ENCODE measurements at regions not wholly inside any gene's neighbourhood (a gene's known extent, or its start where the extent isn't known, plus 50 kb on each side); places are given as distances from the start of the nearest gene placed in this dataset.
"Not testable (repeated sequence)": the region's sequence is repeated elsewhere in the genome, so short reads cannot be mapped to it uniquely, and the experiment has no call there.

DNA sequence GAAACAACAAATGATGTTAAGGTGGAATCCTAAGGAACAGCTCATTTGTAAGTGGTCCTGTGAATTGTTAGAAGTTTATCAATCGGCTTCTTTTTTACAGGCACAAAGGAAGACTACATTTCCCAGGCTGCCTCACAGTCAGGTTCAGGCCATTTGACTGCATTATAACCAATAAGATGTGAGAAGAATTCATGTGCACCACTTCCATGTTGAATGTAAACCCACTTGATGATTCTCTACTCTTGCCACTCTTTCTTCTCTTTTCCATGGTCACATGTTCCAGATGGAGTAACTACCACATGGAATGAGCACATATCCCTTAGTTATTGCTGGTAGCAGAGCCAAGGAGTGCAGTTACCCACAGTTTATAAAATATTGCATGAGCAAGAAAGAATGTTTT lies 67.1 kb upstream of the GZMB start:
- H3K27me3 ChIP-seq (ENCODE audit: control insufficient read depth, insufficient read depth, low read length), result no peaks in the 10 kb centered on the region
- CTCF ChIA-PET, result interaction anchor here (1.2 kb wide), 1 partner anchor 9 kb away, joined by 3 read pairs; no protein-coding TSS in a partner anchor

DNA sequence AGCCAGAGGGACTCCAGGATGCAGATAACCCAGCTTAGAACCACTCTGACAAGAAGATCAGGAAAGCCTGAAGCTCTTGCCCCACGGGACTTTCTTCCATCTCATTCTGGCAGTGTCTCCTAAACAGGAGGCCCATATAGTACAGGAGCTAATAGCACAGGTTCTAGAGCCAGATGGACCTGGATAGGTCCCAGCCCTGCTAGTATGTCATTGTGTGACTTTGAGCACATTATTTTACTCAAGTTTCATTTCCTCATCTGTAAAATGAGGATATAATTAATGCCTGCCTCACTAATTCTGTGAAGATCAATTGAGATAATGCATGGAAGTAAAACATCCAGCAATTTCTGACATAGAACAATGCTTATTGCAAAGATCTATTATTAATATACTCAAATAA lies 66.5 kb upstream of the GZMB start:
- Histone ChIP-seq H3K27me3 (ENCODE audit: control insufficient read depth, insufficient read depth, low read length) (no peaks in the 10 kb centered on the region), H3K36me3 (ENCODE audit: control insufficient read depth, insufficient read depth, low read length) (no peaks in the 10 kb centered on the region), H3K4me3 (ENCODE audit: low read depth, low read length) (no peak overlapping the region)
- ChIA-PET POLR2A (no interaction called here), CTCF (interaction anchor here (1.2 to 1.5 kb wide), 2 partner anchors 9 to 10 kb away, joined by 3 to 4 read pairs; no protein-coding TSS in a partner anchor)
- TF ChIP-seq, protein P1, sequence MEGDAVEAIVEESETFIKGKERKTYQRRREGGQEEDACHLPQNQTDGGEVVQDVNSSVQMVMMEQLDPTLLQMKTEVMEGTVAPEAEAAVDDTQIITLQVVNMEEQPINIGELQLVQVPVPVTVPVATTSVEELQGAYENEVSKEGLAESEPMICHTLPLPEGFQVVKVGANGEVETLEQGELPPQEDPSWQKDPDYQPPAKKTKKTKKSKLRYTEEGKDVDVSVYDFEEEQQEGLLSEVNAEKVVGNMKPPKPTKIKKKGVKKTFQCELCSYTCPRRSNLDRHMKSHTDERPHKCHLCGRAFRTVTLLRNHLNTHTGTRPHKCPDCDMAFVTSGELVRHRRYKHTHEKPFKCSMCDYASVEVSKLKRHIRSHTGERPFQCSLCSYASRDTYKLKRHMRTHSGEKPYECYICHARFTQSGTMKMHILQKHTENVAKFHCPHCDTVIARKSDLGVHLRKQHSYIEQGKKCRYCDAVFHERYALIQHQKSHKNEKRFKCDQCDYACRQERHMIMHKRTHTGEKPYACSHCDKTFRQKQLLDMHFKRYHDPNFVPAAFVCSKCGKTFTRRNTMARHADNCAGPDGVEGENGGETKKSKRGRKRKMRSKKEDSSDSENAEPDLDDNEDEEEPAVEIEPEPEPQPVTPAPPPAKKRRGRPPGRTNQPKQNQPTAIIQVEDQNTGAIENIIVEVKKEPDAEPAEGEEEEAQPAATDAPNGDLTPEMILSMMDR (IDR thresholded peaks at IDR 0.05; ENCODE audit: insufficient read depth, low read depth, low read length), result no peak
- no peak for DNase-seq (ENCODE audit: low read depth)

More for the DNA sequence above, 67.1 kb upstream of the GZMB start:
- POLR2A ChIA-PET, result no interaction called here
- H3K36me3 ChIP-seq (ENCODE audit: control insufficient read depth, insufficient read depth, low read length), result no peaks in the 10 kb centered on the region
- TF ChIP-seq, protein P1 (IDR thresholded peaks at IDR 0.05; ENCODE audit: insufficient read depth, low read depth, low read length), result no peak
- no peak overlapping the region for H3K4me3 ChIP-seq (ENCODE audit: low read depth, low read length)
- DNase-seq (ENCODE audit: low read depth), result no peak

DNA sequence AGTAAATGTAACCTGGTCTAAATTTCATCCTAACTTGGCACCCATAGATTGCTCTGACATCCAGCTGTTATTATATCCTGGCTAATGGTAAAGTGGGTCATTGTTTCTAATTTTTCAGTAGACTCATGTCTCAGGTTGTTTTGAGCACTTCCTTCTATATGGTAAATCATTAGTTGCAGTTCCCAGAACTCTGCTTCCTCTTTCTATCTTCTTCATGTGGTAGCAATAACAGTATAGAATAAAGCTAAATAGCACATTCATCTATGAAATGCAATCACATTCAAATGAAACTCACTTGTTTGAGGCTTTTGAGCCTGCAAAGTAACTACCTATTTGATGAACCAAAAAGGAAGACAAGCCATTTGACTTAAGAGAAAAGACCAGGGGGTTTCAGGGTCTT lies 65.1 kb upstream of the GZMB start:
- H3K27me3 ChIP-seq (ENCODE audit: control insufficient read depth, insufficient read depth, low read length), result no peaks in the 10 kb centered on the region
- no peak for DNase-seq (ENCODE audit: low read depth)
- ChIA-PET POLR2A (no interaction called here), CTCF (interaction anchor here (0.9 to 1.5 kb wide), 2 partner anchors 10 to 12 kb away, joined by 3 to 4 read pairs; no protein-coding TSS in a partner anchor)
- H3K36me3 ChIP-seq (ENCODE audit: control insufficient read depth, insufficient read depth, low read length), result no peaks in the 10 kb centered on the region
- no peak overlapping the region for H3K4me3 ChIP-seq (ENCODE audit: low read depth, low read length)
- TF ChIP-seq, protein P1 (IDR thresholded peaks at IDR 0.05; ENCODE audit: insufficient read depth, low read depth, low read length), result no peak

DNA sequence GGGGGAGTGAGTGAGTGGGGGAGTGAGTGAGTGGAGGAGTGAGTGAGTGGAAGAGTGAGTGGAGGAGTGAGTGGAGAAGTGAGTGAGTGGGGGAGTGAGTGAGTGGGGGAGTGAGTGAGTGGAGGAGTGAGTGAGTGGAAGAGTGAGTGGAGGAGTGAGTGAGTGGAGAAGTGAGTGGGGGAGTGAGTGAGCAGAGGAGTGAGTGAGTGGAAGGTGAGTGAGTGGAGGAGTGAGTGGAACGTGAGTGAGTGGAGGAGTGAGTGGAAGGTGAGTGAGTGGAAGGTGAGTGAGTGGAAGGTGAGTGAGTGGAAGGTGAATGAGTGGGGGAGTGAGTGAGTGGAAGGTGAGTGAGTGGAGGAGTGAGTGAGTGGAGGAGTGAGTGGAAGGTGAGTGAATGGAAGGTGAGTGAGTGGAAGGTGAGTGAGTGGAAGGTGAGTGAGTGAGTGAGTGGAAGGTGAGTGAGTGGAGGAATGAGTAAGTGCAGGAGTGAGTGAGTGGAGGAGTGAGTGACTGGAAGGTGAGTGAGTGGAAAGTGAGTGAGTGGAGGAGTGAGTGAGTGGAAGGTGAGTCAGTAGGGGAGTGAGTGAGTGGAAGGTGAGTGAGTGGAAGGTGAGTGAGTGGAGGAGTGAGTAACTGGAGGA lies 62.4 kb upstream of the GZMB start:
- DNase-seq (ENCODE audit: low read depth); H3K4me3 ChIP-seq (ENCODE audit: low read depth, low read length); CTCF ChIA-PET: not testable (repeated sequence)

DNA sequence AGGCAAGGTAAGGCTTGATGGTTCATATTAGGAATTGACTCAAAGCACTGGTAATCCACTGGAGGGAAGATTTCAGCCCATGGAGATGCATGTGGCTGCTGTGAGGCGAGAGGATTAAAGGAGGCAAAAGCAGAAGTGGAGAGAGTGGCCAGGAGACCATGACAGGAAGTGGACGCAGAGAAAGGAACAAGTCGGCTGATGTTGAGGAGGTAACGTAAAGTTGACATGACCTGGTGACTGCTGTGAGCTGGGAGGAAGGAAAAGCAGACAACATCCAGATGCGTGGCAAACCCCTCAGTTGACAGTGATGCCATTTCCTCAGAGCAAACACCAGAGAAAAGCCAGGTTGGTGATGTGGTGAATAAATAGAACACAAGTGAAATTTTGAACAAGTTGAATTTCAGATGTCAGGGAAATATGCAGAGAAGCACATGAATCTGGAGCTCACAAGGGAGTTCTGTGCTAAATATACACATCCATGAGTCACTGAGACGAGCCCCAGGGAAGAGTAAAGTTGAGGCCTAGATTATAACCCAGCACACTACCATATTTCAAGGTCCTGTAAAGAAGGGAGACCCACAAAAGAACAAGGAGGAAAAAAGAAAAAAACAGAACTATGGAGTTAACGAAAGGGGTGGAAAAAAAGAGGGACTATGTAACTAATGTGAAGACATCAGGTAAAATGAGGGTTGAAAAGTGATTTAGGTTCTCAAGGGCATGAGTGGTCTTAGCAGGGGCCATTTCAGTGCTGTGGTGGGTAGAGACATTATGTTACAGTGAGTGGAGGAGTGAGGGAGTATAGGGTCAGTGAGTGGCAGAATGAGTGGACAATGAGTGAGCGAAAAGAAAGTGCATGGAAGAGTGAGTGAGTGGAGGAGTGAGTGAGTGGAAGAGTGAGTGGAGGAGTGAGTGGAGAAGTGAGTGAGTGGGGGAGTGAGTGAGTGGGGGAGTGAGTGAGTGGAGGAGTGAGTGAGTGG lies 61.6 kb upstream of the GZMB start:
- ChIA-PET POLR2A (no interaction called here), CTCF (no interaction called here)
- DNase-seq (ENCODE audit: low read depth), result no peak
- Histone ChIP-seq H3K36me3 (ENCODE audit: control insufficient read depth, insufficient read depth, low read length) (no peaks in the 10 kb centered on the region), H3K4me3 (ENCODE audit: low read depth, low read length) (no peak overlapping the region), H3K27me3 (ENCODE audit: control insufficient read depth, insufficient read depth, low read length) (no peaks in the 10 kb centered on the region)
- TF ChIP-seq, protein P1 (IDR thresholded peaks at IDR 0.05; ENCODE audit: insufficient read depth, low read depth, low read length), result no peak

More for the DNA sequence above, 62.4 kb upstream of the GZMB start:
- POLR2A ChIA-PET; H3K27me3 ChIP-seq (ENCODE audit: control insufficient read depth, insufficient read depth, low read length); H3K36me3 ChIP-seq (ENCODE audit: control insufficient read depth, insufficient read depth, low read length): not testable (repeated sequence)
